Lower leg skin (tissue), 3 donors: ENCODE measurements at regions not wholly inside any gene's neighbourhood (a gene's known extent, or its start where the extent isn't known, plus 50 kb on each side); places are given as distances from the start of the nearest gene placed in this dataset.

ENCODE experiments used
- CTCF ChIP-seq, 3 donors: fragments of 450-650 bp; IDR thresholded peaks; one replicate each; pipeline ENCODE4 v1.5.1; 2016; ENCODE audit warnings: antibody characterized with exemption in 3 of 3, mild to moderate bottlenecking in 3 of 3, moderate library complexity in 2 of 3
- POLR2A ChIP-seq, 2 donors: fragments of 450-650 bp; IDR thresholded peaks; one replicate each; pipeline ENCODE4 v1.6.1; 2016 to 2017; ENCODE audit warnings: antibody characterized with exemption in 2 of 2, mild to moderate bottlenecking in 1 of 2, moderate library complexity in 1 of 2

- no peak for TF ChIP-seq CTCF (IDR thresholded peaks at IDR 0.05)
- TF ChIP-seq POLR2A (IDR thresholded peaks at IDR 0.05) = no peak
Observed at GRCh38 chr1:218692808-218693207, 347.7 kb downstream of the TGFB2 start.
